Retinal pigment epithelial cell (primary cell): ENCODE measurements at regions not wholly inside any gene's neighbourhood (a gene's known extent, or its start where the extent isn't known, plus 50 kb on each side); places are given as distances from the start of the nearest gene placed in this dataset.
"Not testable (repeated sequence)": the region's sequence is repeated elsewhere in the genome, so short reads cannot be mapped to it uniquely, and the experiment has no call there.

Experiments used
- DNase-seq: peaks from one replicate; pipeline ENCODE4 v3.0.0-alpha.2; 2010; ENCODE audit warnings: low read depth
- H3K4me3 ChIP-seq: 2 replicates; pipeline ENCODE4 v1.5.1; 2011; ENCODE audit warnings: mild to moderate bottlenecking, low read length, control low read depth, moderate library complexity
- CTCF ChIP-seq: conservative IDR thresholded peaks from 2 replicates; pipeline ENCODE4 v1.5.1; 2011; ENCODE audit warnings: low read depth, low read length, control low read depth, inconsistent platforms

- not testable (repeated sequence) for H3K4me3 ChIP-seq, DNase-seq
Observed at GRCh38 chr15:84360902-84361301, 125.3 kb downstream of the GOLGA6L4 start.

GRCh38 chr15:84384421-84384820 is 148.8 kb downstream of the GOLGA6L4 start:
- DNase-seq, H3K4me3 ChIP-seq: not testable (repeated sequence)

- no peak for TF ChIP-seq CTCF
- no peak for DNase-seq
- no peak overlapping the region for H3K4me3 ChIP-seq
Observed at GRCh38 chr15:84387086-84387485, 151.5 kb downstream of the GOLGA6L4 start.

GRCh38 chr15:84388201-84388600 is 152.6 kb downstream of the GOLGA6L4 start:
- not testable (repeated sequence) for H3K4me3 ChIP-seq, DNase-seq

- DNase-seq, H3K4me3 ChIP-seq: not testable (repeated sequence)
Observed at GRCh38 chr15:84388638-84389037, 153.1 kb downstream of the GOLGA6L4 start.

DNA sequence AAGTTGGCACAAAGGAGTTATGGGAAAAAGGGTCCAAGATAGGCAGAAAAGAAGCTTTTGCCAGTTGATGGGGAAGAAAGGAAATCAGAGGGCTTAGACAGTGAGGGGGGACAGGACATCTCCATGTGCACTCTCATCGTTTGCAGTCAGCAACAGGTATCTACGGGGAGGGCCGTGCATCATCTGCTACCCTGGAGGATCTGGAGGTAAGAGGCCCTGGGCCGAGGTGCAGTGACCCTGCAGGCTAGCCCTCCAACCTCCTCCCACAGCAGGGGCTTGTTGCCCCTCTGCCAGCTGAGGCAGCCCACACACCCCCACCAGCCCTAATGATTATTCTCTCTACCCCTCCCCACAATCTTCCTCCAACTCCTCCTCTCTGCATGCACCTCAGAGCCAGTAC is 154.8 kb downstream of the GOLGA6L4 start:
- not testable (repeated sequence) for DNase-seq, H3K4me3 ChIP-seq

GRCh38 chr15:84391191-84391590 is 155.6 kb downstream of the GOLGA6L4 start:
- DNase-seq: no peak
- no peak for TF ChIP-seq CTCF

DNA sequence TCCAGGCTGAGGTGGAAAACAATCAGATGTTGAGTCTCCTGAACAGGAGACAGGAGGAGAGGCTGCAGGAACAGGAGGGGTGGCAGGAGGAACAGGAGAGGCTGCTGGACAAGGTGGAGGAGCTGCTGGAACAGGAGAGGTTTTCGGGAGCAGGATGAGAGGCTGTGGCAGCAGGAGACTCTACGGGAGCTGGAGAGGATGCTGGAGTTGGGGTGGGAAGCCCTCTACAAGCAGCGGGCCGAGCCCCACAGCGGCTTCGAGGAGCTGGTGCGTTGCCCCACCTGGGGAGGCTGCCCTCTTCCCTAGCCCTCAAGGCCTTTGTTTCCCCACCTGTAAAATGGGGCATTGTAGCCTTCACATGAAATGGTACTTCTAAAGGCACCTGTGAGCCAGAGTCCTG is 156.4 kb downstream of the GOLGA6L4 start:
- DNase-seq: not testable (repeated sequence)

More at GRCh38 chr15:84391191-84391590, 155.6 kb downstream of the GOLGA6L4 start:
- H3K4me3 ChIP-seq: no peak overlapping the region

DNA sequence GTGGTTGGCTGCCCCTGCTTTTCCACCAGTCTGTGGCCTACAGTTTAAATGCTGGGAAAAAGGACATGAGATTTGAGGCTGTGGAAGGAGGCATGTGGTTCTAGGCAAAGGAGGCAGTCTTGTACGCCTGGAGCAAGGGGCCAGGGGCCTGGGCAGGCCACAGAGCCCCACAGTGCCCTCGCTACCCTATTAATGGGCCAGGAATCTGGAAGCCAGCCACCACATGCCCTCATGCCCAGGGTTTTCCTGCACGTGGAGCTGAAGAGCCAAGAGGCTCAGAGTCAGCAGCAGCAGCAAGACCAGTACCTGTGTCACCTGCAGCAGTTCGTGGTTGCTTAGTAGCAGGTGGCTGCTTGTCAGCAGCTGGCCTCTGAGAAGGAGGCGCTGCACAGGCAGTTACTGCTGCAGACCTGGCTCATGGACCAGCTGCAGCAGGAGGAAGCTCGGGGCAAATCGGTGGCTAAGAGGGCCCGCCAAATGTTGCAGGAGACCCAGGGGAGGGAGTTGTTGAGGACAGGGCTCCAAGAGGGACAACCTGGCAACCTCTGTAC is 157.9 kb downstream of the GOLGA6L4 start:
- not testable (repeated sequence) for H3K4me3 ChIP-seq, DNase-seq

More for the DNA sequence above, 156.4 kb downstream of the GOLGA6L4 start:
- not testable (repeated sequence) for H3K4me3 ChIP-seq

DNA sequence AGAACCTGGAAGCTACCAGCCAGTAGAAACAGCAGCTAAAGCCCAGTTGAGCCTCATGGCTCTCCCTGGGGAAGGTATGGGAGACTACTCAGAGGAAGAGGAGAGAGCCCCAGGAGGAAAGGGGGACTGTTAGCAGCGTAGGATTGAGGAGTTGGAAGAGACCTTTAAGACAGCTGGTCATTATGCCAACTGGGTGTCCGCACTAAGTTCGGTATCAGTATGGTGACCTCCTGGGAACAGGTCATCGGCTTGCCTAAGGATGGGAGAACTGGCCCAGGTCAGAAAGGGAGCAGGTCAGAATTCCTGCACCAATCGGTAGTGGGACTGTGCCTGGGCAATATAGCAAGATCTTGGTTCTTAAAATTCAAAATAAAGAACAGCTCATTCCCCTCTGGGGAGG is 158.4 kb downstream of the GOLGA6L4 start:
- DNase-seq, H3K4me3 ChIP-seq: not testable (repeated sequence)

GRCh38 chr15:84395384-84395783 is 159.8 kb downstream of the GOLGA6L4 start:
- not testable (repeated sequence) for H3K4me3 ChIP-seq, DNase-seq

DNA sequence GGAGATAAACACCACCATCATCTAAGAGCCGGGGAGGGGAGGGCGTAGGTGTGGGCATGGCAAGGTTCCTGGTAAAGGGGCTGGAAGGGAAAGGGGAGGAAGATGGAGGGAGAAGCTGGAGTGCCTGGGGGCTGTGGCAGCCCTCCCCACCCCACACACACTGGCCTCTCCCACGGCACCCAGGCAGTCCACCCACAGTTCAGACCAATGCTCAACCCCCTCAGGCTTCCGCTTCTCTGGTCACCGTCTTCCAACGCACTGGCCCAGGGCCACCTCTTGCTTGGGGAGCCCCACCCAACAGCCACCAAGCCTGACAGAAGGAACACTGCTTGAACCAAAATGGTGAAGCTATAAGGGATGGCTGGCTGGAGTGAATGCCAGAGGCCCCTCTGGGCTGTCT is 160.3 kb downstream of the GOLGA6L4 start:
- DNase-seq, H3K4me3 ChIP-seq: not testable (repeated sequence)

DNA sequence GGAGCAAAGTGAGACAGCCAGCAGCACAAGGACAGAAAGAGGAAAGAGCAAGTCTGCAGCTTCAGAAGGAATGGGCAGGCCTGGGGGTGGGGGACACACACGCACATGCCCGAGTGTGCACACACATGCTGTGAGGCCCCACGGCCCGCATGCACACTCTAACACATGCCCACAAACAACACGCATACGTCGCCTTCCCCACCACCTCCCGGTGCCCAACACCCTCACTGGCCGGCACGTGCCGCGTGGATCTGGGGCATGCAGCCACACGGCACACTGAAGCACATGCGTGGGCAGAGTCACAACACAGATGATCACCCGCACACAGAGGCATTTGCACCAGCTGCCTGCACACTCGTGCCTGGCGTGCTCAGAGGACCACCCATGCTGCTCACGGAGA is 161.5 kb downstream of the GOLGA6L4 start:
- not testable (repeated sequence) for DNase-seq, H3K4me3 ChIP-seq

DNA sequence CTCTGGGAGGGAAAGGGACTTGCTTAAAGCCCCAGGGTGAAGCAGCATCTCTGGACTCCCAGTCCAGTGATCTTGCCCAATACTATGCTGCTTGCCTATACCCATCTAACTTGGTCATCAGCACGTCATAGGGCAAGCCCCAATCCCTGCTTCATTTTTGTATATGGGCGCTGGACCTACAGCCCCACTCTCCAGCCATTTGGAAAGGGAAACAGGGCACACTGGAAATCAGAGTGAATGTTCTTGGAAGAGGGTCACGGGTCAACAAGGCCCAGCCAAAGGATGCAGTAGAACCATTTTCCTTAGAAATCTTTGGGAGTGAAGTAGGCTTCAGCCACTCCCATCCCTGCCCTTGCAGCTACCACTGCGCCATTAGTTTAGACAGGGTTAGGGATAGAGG is 162.5 kb downstream of the GOLGA6L4 start:
- H3K4me3 ChIP-seq, DNase-seq: not testable (repeated sequence)
